GM12878 (cell line): ENCODE measurements at regions not wholly inside any gene's neighbourhood (a gene's known extent, or its start where the extent isn't known, plus 50 kb on each side); places are given as distances from the start of the nearest gene placed in this dataset.

ENCODE experiments used
- ATAC-seq: fragments of 200-7000 bp; cut with Tn5 transposase; 3 replicates; pipeline ENCODE4 v1.9.1; 2020; ENCODE audit warnings: mild to moderate bottlenecking, moderate library complexity
- BruUV-seq: library from RNA; stranded (reverse); fragments of 400-500 nt; replicated peaks from 2 replicates; lab custom pipeline; 2021; lab: Mats Ljungman, UMichigan
- CTCF ChIA-PET: fragments of 300-600 bp; sonication (Branson Sonifier 250); formaldehyde crosslinking; extraction: SDS; loops from one replicate; lab custom pipeline; 2021; ENCODE audit warnings: inconsistent platforms; lab: Yijun Ruan, JAX
- POLR2A ChIA-PET: fragments of 350-600 bp; formaldehyde crosslinking; extraction: SDS; loops from one replicate; lab custom pipeline; 2021; ENCODE audit warnings: inconsistent platforms; lab: Charles Lee
- RAD21 ChIA-PET: fragments of 300-600 bp; sonication (Branson Sonifier 250); formaldehyde crosslinking; loops from one replicate; lab custom pipeline; 2023; ENCODE audit warnings: antibody characterized with exemption; ENCODE audit not compliant: unreplicated experiment; lab: Charles Lee
- SMC1A ChIA-PET: fragments of 300-600 bp; sonication (Branson Sonifier 250); formaldehyde crosslinking; loops from one replicate; lab custom pipeline; 2023; ENCODE audit not compliant: unreplicated experiment, uncharacterized antibody; lab: Charles Lee
- DNase-seq: peaks from one replicate; pipeline ENCODE4 v3.0.0-alpha.2; 2011; ENCODE audit warnings: low read depth, low spot score
- FAIRE-seq: peaks from 3 replicates; lab custom pipeline; 2011; peaks lifted over from hg19 to GRCh38; lab: Jason Lieb, UNC
- H2AFZ ChIP-seq: 2 replicates; pipeline ENCODE4 v1.6.0; 2011; ENCODE audit warnings: low read depth, low read length, control low read depth; ENCODE audit not compliant: control insufficient read depth
- H3K27ac ChIP-seq: 2 replicates; pipeline ENCODE4 v1.5.1; 2011; ENCODE audit warnings: control low read depth; ENCODE audit not compliant: control insufficient read depth, insufficient read depth
- H3K27me3 ChIP-seq, 2 experiments: replicated peaks in 1 of 2; 2 replicates each; pipeline versions ENCODE4 v1.6.0 to v1.6.1; 2011; ENCODE audit warnings: low read length in 1 of 2; ENCODE audit not compliant: control insufficient read depth in 2 of 2, insufficient read depth in 2 of 2
- H3K36me3 ChIP-seq, 2 experiments: 2 replicates each; pipeline ENCODE4 v1.5.1; 2011; ENCODE audit warnings: low read length in 1 of 2; ENCODE audit not compliant: control insufficient read depth in 2 of 2, insufficient read depth in 2 of 2
- H3K4me1 ChIP-seq: 2 replicates; pipeline ENCODE4 v1.6.1; 2011; ENCODE audit warnings: mild to moderate bottlenecking, low read length, moderate library complexity, mixed read lengths; ENCODE audit not compliant: control insufficient read depth, insufficient read depth
- H3K4me2 ChIP-seq: 2 replicates; pipeline ENCODE4 v1.6.0; 2011; ENCODE audit warnings: control low read depth; ENCODE audit not compliant: control insufficient read depth, insufficient read depth
- H3K4me3 ChIP-seq: fragments of 200-600 bp; sonication (generic); 2 replicates; pipeline ENCODE4 v1.5.1; 2016
- H3K79me2 ChIP-seq: 2 replicates; pipeline ENCODE4 v1.6.0; 2011; ENCODE audit warnings: low read length; ENCODE audit not compliant: control insufficient read depth, insufficient read depth
- H3K9ac ChIP-seq: 2 replicates; pipeline ENCODE4 v1.8.0; 2011; ENCODE audit warnings: low read length, control low read depth, mixed read lengths; ENCODE audit not compliant: control insufficient read depth, insufficient read depth
- H3K9me3 ChIP-seq: replicated peaks from 3 replicates; pipeline ENCODE4 v1.5.1; 2011; ENCODE audit warnings: mild to moderate bottlenecking, low read length; ENCODE audit not compliant: control insufficient read depth, insufficient read depth
- H4K20me1 ChIP-seq: 2 replicates; pipeline ENCODE4 v1.6.0; 2011; ENCODE audit not compliant: control insufficient read depth, insufficient read depth
- RCOR1 ChIP-seq: conservative IDR thresholded peaks from 2 replicates; pipeline ENCODE4 v1.6.1; 2012; ENCODE audit warnings: low read depth, low read length, improper control_type of control experiment
- SMAD5 ChIP-seq: IDR thresholded peaks from 2 replicates; pipeline ENCODE4 v1.6.1; 2016; ENCODE audit warnings: antibody characterized with exemption, low read depth
- SMC3 ChIP-seq: IDR thresholded peaks from 2 replicates; pipeline ENCODE4 v1.6.1; 2011; ENCODE audit warnings: low read length, improper control_type of control experiment, borderline replicate concordance
- SPI1 ChIP-seq: IDR thresholded peaks from 2 replicates; pipeline ENCODE4 v1.6.1; 2011; ENCODE audit warnings: low read depth, mild to moderate bottlenecking, low read length, moderate library complexity, borderline replicate concordance; ENCODE audit not compliant: insufficient read depth
- WGBS: methylation state at CpG from one replicate; pipeline ENCODE4 v1.1.6; 2016; ENCODE audit warnings: low lambda C conversion rate; ENCODE audit not compliant: insufficient replicate concordance, insufficient coverage; ENCODE audit errors: missing lambda C conversion rate; 5-methylcytosine and 5-hydroxymethylcytosine counted together
- in situ Hi-C: fragments of 300-500 bp; cut with MboI; formaldehyde crosslinking; loops from 9 replicates; pipeline ENCODE4 v1.14.3; 2018; ENCODE audit warnings: mixed read lengths
- intact Hi-C: fragments of 100-400 bp; cut with micrococcal nuclease; formaldehyde crosslinking; loops from one replicate; pipeline ENCODE4 v1.14.2; 2022; ENCODE audit not compliant: unreplicated experiment
- TF ChIP-seq, protein P1 (sequence below): fragments of 450-650 bp; formaldehyde crosslinking; IDR thresholded peaks from 2 replicates; pipeline ENCODE4 v1.4.0; 2022; ENCODE audit warnings: mild to moderate bottlenecking, moderate library complexity
- TF ChIP-seq, protein P2 (sequence below): fragments of 450-650 bp; IDR thresholded peaks from 2 replicates; pipeline ENCODE4 v1.6.1; 2016; ENCODE audit warnings: mild to moderate bottlenecking, moderate library complexity, borderline replicate concordance

DNA sequence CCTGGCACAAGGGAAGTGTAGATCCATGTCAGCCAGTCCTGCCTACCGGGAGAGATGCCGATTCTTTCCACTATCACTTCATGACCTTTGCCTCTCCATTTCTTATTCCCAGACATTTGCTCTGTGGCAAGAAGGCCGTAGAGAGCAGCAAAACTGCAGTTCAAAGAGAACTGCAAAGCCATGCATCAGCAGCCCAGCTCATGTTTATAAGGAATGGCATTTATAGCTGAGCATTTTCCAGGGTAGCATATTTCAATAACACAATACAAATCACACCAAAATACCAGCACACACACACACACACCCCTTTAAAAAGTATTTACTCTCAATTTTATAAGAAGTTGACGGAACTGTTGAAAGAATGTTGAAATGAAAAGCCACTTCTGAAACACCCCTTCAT lies 126.7 kb upstream of the EGFLAM start:
- Histone ChIP-seq H3K4me1 (no peaks in the 10 kb centered on the region), H2AFZ (no peak overlapping the region), H3K4me3 (no peak overlapping the region), H3K79me2 (no peaks in the 10 kb centered on the region), H3K36me3 (no peaks in the 10 kb centered on the region), H3K9ac (no peak overlapping the region), H4K20me1 (no peaks in the 10 kb centered on the region), H3K4me2 (no peak overlapping the region), H3K27ac (no peak overlapping the region), H3K9me3 (no peaks in the 10 kb centered on the region), H3K27me3 (no peaks in the 10 kb centered on the region)
- ChIA-PET CTCF (no interaction called here), RAD21 (no interaction called here), POLR2A (no interaction called here), SMC1A (no interaction called here)
- intact Hi-C loops (no loop called here), in situ Hi-C loops (no loop called here)
- FAIRE-seq (no peak), ATAC-seq (no peak), DNase-seq (no peak)
- WGBS, result 41% methylated on average over 4 of the region's 4 CpGs
- BruUV-seq, result no TSS peak
- TF ChIP-seq RCOR1, result no peak
- TF ChIP-seq SMAD5, result no peak
- TF ChIP-seq, protein P1, sequence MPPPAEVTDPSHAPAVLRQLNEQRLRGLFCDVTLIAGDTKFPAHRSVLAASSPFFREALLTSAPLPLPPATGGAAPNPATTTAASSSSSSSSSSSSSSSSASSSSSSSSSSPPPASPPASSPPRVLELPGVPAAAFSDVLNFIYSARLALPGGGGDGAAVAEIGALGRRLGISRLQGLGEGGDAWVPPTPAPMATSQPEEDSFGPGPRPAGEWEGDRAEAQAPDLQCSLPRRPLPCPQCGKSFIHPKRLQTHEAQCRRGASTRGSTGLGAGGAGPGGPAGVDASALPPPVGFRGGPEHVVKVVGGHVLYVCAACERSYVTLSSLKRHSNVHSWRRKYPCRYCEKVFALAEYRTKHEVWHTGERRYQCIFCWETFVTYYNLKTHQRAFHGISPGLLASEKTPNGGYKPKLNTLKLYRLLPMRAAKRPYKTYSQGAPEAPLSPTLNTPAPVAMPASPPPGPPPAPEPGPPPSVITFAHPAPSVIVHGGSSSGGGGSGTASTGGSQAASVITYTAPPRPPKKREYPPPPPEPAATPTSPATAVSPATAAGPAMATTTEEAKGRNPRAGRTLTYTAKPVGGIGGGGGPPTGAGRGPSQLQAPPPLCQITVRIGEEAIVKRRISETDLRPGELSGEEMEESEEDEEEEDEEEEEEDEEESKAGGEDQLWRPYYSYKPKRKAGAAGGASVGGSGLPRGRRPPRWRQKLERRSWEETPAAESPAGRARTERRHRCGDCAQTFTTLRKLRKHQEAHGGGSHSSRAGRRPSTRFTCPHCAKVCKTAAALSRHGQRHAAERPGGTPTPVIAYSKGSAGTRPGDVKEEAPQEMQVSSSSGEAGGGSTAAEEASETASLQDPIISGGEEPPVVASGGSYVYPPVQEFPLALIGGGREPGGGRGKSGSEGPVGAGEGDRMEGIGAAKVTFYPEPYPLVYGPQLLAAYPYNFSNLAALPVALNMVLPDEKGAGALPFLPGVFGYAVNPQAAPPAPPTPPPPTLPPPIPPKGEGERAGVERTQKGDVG (CRISPR knock-in tag), result no peak
- no peak for TF ChIP-seq SPI1
- TF ChIP-seq SMC3, result no peak
- TF ChIP-seq, protein P2, sequence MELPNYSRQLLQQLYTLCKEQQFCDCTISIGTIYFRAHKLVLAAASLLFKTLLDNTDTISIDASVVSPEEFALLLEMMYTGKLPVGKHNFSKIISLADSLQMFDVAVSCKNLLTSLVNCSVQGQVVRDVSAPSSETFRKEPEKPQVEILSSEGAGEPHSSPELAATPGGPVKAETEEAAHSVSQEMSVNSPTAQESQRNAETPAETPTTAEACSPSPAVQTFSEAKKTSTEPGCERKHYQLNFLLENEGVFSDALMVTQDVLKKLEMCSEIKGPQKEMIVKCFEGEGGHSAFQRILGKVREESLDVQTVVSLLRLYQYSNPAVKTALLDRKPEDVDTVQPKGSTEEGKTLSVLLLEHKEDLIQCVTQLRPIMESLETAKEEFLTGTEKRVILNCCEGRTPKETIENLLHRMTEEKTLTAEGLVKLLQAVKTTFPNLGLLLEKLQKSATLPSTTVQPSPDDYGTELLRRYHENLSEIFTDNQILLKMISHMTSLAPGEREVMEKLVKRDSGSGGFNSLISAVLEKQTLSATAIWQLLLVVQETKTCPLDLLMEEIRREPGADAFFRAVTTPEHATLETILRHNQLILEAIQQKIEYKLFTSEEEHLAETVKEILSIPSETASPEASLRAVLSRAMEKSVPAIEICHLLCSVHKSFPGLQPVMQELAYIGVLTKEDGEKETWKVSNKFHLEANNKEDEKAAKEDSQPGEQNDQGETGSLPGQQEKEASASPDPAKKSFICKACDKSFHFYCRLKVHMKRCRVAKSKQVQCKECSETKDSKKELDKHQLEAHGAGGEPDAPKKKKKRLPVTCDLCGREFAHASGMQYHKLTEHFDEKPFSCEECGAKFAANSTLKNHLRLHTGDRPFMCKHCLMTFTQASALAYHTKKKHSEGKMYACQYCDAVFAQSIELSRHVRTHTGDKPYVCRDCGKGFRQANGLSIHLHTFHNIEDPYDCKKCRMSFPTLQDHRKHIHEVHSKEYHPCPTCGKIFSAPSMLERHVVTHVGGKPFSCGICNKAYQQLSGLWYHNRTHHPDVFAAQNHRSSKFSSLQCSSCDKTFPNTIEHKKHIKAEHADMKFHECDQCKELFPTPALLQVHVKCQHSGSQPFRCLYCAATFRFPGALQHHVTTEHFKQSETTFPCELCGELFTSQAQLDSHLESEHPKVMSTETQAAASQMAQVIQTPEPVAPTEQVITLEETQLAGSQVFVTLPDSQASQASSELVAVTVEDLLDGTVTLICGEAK, result no peak
